Medulla oblongata (tissue), 1 donor: ENCODE measurements at regions not wholly inside any gene's neighbourhood (a gene's known extent, or its start where the extent isn't known, plus 50 kb on each side); places are given as distances from the start of the nearest gene placed in this dataset.
"Not testable (repeated sequence)": the region's sequence is repeated elsewhere in the genome, so short reads cannot be mapped to it uniquely, and the experiment has no call there.

ENCODE experiments used
- DNase-seq: peaks from one replicate; pipeline ENCODE4 v3.0.0-alpha.2; 2015; ENCODE audit errors: extremely low spot score

GRCh38 chr20:29419378-29419777, 1838.1 kb upstream of the DEFB115 start:
- no peak for DNase-seq

GRCh38 chr20:29427201-29428060, 1830.0 kb upstream of the DEFB115 start:
- no peak for DNase-seq

GRCh38 chr20:29430531-29430930, 1826.9 kb upstream of the DEFB115 start:
- DNase-seq = no peak

GRCh38 chr20:29440721-29441120, 1816.7 kb upstream of the DEFB115 start:
- DNase-seq = not testable (repeated sequence)

GRCh38 chr20:29443206-29443781, 1814.2 kb upstream of the DEFB115 start:
- peak; percentile 88 for DNase-seq

GRCh38 chr20:29443819-29444218, 1813.6 kb upstream of the DEFB115 start:
- no peak for DNase-seq

GRCh38 chr20:29445050-29445907, 1812.2 kb upstream of the DEFB115 start:
- DNase-seq = peak; percentile 88

GRCh38 chr20:29447517-29448484, 1809.7 kb upstream of the DEFB115 start:
- not testable (repeated sequence) for DNase-seq

GRCh38 chr20:29448806-29449470, 1808.5 kb upstream of the DEFB115 start:
- no peak for DNase-seq

- DNase-seq = no peak
Measured at GRCh38 chr20:29452186-29452585, 1805.3 kb upstream of the DEFB115 start.

- not testable (repeated sequence) for DNase-seq
Measured at GRCh38 chr20:29456987-29457693, 1800.3 kb upstream of the DEFB115 start.

GRCh38 chr20:29472606-29473005, 1784.9 kb upstream of the DEFB115 start:
- no peak for DNase-seq

GRCh38 chr20:29492840-29493239, 1764.6 kb upstream of the DEFB115 start:
- DNase-seq = not testable (repeated sequence)

- DNase-seq = not testable (repeated sequence)
Measured at GRCh38 chr20:29496767-29497166, 1760.7 kb upstream of the DEFB115 start.

- peak; percentile 16 for DNase-seq
Measured at GRCh38 chr20:29497261-29497671, 1760.2 kb upstream of the DEFB115 start.

GRCh38 chr20:29497684-29498083, 1759.8 kb upstream of the DEFB115 start:
- not testable (repeated sequence) for DNase-seq

GRCh38 chr20:29500738-29501137, 1756.7 kb upstream of the DEFB115 start:
- not testable (repeated sequence) for DNase-seq

GRCh38 chr20:29514634-29515033, 1742.8 kb upstream of the DEFB115 start:
- not testable (repeated sequence) for DNase-seq

GRCh38 chr20:29516847-29517246, 1740.6 kb upstream of the DEFB115 start:
- DNase-seq = not testable (repeated sequence)
